ENCODE measurements at regions not wholly inside any gene's neighbourhood (a gene's known extent, or its start where the extent isn't known, plus 50 kb on each side); places are given as distances from the start of the nearest gene placed in this dataset.

DNA sequence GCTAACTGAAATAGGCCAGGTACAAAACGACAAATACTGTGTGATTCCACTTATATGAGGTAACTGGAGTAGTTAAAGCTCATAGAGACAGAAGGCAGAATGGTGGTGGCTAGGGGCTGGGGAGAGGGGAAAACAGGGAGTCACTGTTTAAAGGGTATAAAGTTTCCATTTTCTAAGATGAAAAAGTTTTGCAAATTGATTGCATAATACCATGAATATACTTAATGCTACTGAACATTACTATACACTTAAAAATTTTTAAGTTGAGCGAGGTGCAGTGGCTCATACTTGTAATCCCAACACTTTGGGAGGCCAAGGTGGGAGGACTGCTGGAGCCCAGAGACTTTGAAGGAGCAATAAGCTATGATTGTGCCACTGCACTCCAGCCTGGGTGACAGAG, 138.6 kb upstream of the ARID1B start:
- H3K4me1 ChIP-seq (ENCODE audit: low read depth) = peaks cover 4% of the 10 kb centered on the region
- H3K9me3 ChIP-seq = no peaks in the 10 kb centered on the region
- ATAC-seq (no peak), DNase-seq (no peak)
- TF ChIP-seq, protein P1, sequence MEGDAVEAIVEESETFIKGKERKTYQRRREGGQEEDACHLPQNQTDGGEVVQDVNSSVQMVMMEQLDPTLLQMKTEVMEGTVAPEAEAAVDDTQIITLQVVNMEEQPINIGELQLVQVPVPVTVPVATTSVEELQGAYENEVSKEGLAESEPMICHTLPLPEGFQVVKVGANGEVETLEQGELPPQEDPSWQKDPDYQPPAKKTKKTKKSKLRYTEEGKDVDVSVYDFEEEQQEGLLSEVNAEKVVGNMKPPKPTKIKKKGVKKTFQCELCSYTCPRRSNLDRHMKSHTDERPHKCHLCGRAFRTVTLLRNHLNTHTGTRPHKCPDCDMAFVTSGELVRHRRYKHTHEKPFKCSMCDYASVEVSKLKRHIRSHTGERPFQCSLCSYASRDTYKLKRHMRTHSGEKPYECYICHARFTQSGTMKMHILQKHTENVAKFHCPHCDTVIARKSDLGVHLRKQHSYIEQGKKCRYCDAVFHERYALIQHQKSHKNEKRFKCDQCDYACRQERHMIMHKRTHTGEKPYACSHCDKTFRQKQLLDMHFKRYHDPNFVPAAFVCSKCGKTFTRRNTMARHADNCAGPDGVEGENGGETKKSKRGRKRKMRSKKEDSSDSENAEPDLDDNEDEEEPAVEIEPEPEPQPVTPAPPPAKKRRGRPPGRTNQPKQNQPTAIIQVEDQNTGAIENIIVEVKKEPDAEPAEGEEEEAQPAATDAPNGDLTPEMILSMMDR (IDR thresholded peaks at IDR 0.05) = no peak
- intact Hi-C loops (cut with DNase I, micrococcal nuclease) = no loop called here
- H3K36me3 ChIP-seq (ENCODE audit: low read depth) = no peaks in the 10 kb centered on the region
- H3K4me3 ChIP-seq = no peak overlapping the region

DNA sequence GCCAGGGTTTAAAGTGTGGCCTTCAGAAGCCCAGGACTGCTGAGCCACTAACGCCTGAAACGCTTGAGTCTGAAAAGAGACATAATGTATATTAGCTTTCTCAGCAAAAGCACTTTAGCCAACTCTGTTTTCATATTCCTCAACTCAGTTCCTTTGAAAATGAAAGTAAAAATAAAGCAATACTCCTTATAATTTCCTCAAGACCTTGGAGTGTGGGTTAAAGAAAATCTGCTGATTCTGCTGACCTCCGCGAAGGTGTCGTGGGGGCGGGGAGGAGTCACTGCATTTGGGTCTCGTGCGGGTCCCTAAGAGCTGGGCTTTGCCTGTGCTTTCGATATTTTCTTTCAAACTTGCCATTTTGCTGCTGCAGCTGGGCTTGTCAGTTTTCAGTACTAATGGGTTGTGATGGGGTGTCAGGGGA, 142.2 kb upstream of the ARID1B start:
- H3K4me1 ChIP-seq (ENCODE audit: low read depth) = peaks cover 5% of the 10 kb centered on the region
- H3K4me3 ChIP-seq = no peak overlapping the region
- no peak for DNase-seq
- TF ChIP-seq, protein P1 (IDR thresholded peaks at IDR 0.05) = no peak
- no peaks in the 10 kb centered on the region for H3K36me3 ChIP-seq (ENCODE audit: low read depth)
- no peaks in the 10 kb centered on the region for H3K9me3 ChIP-seq
- peak; percentile 26 for ATAC-seq
- intact Hi-C loops (cut with DNase I, micrococcal nuclease) = no loop called here

DNA sequence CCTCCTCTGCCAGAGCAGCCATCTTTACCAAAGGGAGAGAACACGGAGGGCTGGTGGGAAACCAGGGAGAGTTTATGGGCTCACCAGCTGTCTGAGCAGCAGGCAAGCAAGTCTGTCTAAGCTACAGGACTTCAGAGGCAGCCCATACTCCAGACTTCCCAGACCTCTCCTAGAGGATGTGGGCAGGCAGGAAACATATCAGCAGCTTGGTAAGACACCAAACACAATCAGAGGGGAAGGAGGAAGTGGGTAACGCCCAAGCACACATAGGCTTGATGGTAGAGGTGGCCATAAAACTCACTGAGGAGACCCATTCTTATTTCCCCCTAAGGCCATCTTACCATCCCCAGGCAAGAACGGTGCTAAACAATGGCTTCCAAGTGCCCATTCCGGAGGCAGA, 143.1 kb upstream of the ARID1B start:
- ATAC-seq = peak; percentile 80
- TF ChIP-seq, protein P1 (IDR thresholded peaks at IDR 0.05) = no peak
- Histone ChIP-seq H3K4me1 (ENCODE audit: low read depth) (peaks cover 5% of the 10 kb centered on the region), H3K4me3 (no peak overlapping the region), H3K9me3 (no peaks in the 10 kb centered on the region), H3K36me3 (ENCODE audit: low read depth) (no peaks in the 10 kb centered on the region)
- DNase-seq = no peak
- intact Hi-C loops (cut with DNase I, micrococcal nuclease) = no loop called here

DNA sequence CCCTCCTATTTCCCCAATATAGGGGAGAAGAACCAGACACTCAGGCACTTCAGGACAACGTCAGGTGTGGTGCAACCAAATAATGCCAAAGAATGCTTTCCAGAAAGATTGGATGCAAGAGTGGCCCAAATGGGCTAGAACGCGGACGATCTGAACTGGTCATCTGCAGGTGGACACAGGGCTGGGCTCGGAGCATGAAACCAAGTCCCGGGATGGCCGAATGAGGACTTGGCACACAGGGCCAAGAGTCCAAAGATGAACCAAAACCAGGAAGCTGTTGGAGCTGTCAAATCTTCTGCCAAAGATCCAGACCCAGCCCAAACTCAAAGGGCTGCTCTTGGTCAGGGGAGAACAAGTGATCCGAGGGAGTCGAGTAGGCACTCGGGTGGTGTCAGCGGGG, 143.9 kb upstream of the ARID1B start:
- Histone ChIP-seq H3K36me3 (ENCODE audit: low read depth) (no peaks in the 10 kb centered on the region), H3K4me3 (no peak overlapping the region), H3K9me3 (no peaks in the 10 kb centered on the region), H3K4me1 (ENCODE audit: low read depth) (peaks cover 5% of the 10 kb centered on the region)
- intact Hi-C loops (cut with DNase I, micrococcal nuclease) = no loop called here
- ATAC-seq (peak; percentile 41), DNase-seq (no peak)
- TF ChIP-seq, protein P1 (IDR thresholded peaks at IDR 0.05) = no peak

DNA sequence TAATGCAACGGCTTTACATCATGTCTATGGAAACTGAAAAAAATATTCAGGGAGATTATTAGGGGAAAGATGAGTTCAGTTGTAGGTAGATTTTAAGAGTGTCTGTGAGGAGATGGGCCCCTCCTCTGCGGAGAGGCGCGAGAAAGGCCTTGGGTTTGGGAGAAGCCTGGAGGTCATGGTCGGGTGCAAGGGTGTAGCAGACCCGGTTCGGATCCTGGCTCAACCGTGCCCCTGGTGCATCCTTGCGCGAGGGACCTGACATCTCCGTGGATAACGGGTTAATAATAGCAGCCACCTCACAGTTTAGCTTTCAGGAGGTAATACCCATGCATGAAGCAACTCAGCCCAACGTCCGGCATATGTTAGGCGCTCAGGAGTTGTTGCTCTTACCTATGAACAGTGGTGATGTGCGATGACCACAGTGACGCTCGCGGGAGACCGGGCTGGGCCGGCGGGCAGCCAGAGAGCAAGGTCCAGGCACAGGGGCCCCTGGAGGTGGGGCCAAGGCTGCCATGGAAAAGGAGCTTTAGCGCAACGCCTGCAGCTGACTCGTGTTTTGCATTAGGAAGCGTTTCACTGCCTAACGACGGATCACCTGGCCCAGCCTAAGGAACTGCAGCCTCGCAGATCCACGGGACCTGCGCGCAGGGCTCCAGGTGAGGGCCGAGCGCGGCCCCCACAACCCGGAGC, 146.4 kb upstream of the ARID1B start:
- no peak for ATAC-seq
- Histone ChIP-seq H3K4me3 (no peak overlapping the region), H3K9me3 (no peaks in the 10 kb centered on the region), H3K4me1 (ENCODE audit: low read depth) (peaks cover 5% of the 10 kb centered on the region), H3K36me3 (ENCODE audit: low read depth) (no peaks in the 10 kb centered on the region)
- no peak for DNase-seq
- TF ChIP-seq, protein P1 (IDR thresholded peaks at IDR 0.05) = no peak
- intact Hi-C loops (cut with DNase I, micrococcal nuclease) = no loop called here

DNA sequence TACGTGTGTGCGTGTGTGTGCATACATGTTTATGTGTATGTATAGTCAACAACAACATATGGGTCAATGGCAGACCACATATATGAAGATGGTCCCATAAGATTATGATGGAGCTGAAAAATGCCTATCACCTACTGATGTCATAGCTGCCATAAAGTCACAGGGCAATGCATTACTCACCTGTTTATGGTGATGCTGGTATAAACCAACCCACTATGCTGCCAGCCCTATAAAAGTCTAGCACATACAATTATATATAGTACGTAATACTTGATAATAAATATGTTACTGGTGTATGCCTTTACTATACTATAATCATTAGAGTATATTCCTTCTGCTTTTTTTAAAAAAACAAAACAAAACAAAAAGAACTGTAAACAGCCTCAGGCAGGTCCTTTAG, 148.4 kb upstream of the ARID1B start:
- ATAC-seq = peak; percentile 87

More for the DNA sequence above, 148.4 kb upstream of the ARID1B start:
- Histone ChIP-seq H3K9me3 (no peaks in the 10 kb centered on the region), H3K4me3 (no peak overlapping the region), H3K36me3 (ENCODE audit: low read depth) (no peaks in the 10 kb centered on the region), H3K4me1 (ENCODE audit: low read depth) (peaks cover 3% of the 10 kb centered on the region)
- intact Hi-C loops (cut with DNase I, micrococcal nuclease) = no loop called here
- no peak for DNase-seq
- TF ChIP-seq, protein P1 (IDR thresholded peaks at IDR 0.05) = no peak

All from mucosa of descending colon (tissue), 3 donors.